ENCODE measurements at regions not wholly inside any gene's neighbourhood (a gene's known extent, or its start where the extent isn't known, plus 50 kb on each side); places are given as distances from the start of the nearest gene placed in this dataset.

- Mint-ChIP-seq H3K4me3 (no peak overlapping the region), H3K9me3 (peaks cover 27% of the 10 kb centered on the region), H3K27me3 (ENCODE audit: insufficient read depth) (no peaks in the 10 kb centered on the region), H3K27ac (no peak overlapping the region), H3K4me1 (ENCODE audit: low read depth) (no peaks in the 10 kb centered on the region), H3K36me3 (ENCODE audit: low read depth) (no peaks in the 10 kb centered on the region)
- TF ChIP-seq CTCF (IDR thresholded peaks at IDR 0.05) = no peak
- no peak for DNase-seq
These were observed 102.0 kb upstream of the ADAMTS19 start for GRCh38 chr5:129358069-129358468.

- no peak for TF ChIP-seq CTCF (IDR thresholded peaks at IDR 0.05)
- Mint-ChIP-seq H3K27ac (no peak overlapping the region), H3K36me3 (ENCODE audit: low read depth) (no peaks in the 10 kb centered on the region), H3K27me3 (ENCODE audit: insufficient read depth) (no peaks in the 10 kb centered on the region), H3K4me3 (no peak overlapping the region), H3K4me1 (ENCODE audit: low read depth) (no peaks in the 10 kb centered on the region), H3K9me3 (peaks cover 27% of the 10 kb centered on the region)
- DNase-seq = no peak
These were observed 100.6 kb upstream of the ADAMTS19 start for GRCh38 chr5:129359450-129359849.

GRCh38 chr5:129361441-129362025, 98.6 kb upstream of the ADAMTS19 start:
- DNase-seq = no peak
- H3K27ac Mint-ChIP-seq = no peak overlapping the region
- no peaks in the 10 kb centered on the region for H3K27me3 Mint-ChIP-seq (ENCODE audit: insufficient read depth)
- peaks cover 37% of the 10 kb centered on the region for H3K9me3 Mint-ChIP-seq
- no peaks in the 10 kb centered on the region for H3K4me1 Mint-ChIP-seq (ENCODE audit: low read depth)
- H3K4me3 Mint-ChIP-seq = no peak overlapping the region
- peak; percentile 61 for TF ChIP-seq CTCF (IDR thresholded peaks at IDR 0.05)
- H3K36me3 Mint-ChIP-seq (ENCODE audit: low read depth) = no peaks in the 10 kb centered on the region

- Mint-ChIP-seq H3K36me3 (ENCODE audit: low read depth) (no peaks in the 10 kb centered on the region), H3K27me3 (ENCODE audit: insufficient read depth) (no peaks in the 10 kb centered on the region), H3K4me3 (no peak overlapping the region), H3K9me3 (peaks cover 40% of the 10 kb centered on the region), H3K27ac (no peak overlapping the region), H3K4me1 (ENCODE audit: low read depth) (no peaks in the 10 kb centered on the region)
- no peak for DNase-seq
- no peak for TF ChIP-seq CTCF (IDR thresholded peaks at IDR 0.05)
These were observed 97.6 kb upstream of the ADAMTS19 start for GRCh38 chr5:129362456-129362855.

GRCh38 chr5:129363991-129364390, 96.1 kb upstream of the ADAMTS19 start:
- H3K27ac Mint-ChIP-seq = no peak overlapping the region
- TF ChIP-seq CTCF (IDR thresholded peaks at IDR 0.05) = no peak
- no peaks in the 10 kb centered on the region for H3K27me3 Mint-ChIP-seq (ENCODE audit: insufficient read depth)

GRCh38 chr5:129367883-129368282, 92.2 kb upstream of the ADAMTS19 start:
- no peaks in the 10 kb centered on the region for H3K36me3 Mint-ChIP-seq (ENCODE audit: low read depth)
- no peak for DNase-seq

More at GRCh38 chr5:129363991-129364390, 96.1 kb upstream of the ADAMTS19 start:
- Mint-ChIP-seq H3K36me3 (ENCODE audit: low read depth) (no peaks in the 10 kb centered on the region), H3K9me3 (peaks cover 48% of the 10 kb centered on the region), H3K4me1 (ENCODE audit: low read depth) (no peaks in the 10 kb centered on the region), H3K4me3 (no peak overlapping the region)
- DNase-seq = no peak

More at GRCh38 chr5:129367883-129368282, 92.2 kb upstream of the ADAMTS19 start:
- no peak for TF ChIP-seq CTCF (IDR thresholded peaks at IDR 0.05)
- H3K4me1 Mint-ChIP-seq (ENCODE audit: low read depth) = no peaks in the 10 kb centered on the region
- H3K9me3 Mint-ChIP-seq = peaks cover 44% of the 10 kb centered on the region
- H3K27me3 Mint-ChIP-seq (ENCODE audit: insufficient read depth) = no peaks in the 10 kb centered on the region
- no peak overlapping the region for H3K4me3 Mint-ChIP-seq
- H3K27ac Mint-ChIP-seq = no peak overlapping the region

Measured in HFFc6 (cell line).